Endothelial cell of umbilical vein (primary cell): ENCODE measurements at regions not wholly inside any gene's neighbourhood (a gene's known extent, or its start where the extent isn't known, plus 50 kb on each side); places are given as distances from the start of the nearest gene placed in this dataset.

Experiments used
- BruUV-seq: library from RNA; stranded (reverse); fragments of 400-500 nt; replicated peaks from 2 replicates; lab custom pipeline; 2021; lab: Mats Ljungman, UMichigan
- CTCF ChIA-PET: fragments of 300-600, 350-600 bp; sonication (Branson Sonifier 250); formaldehyde crosslinking; loops from one replicate; lab custom pipeline; 2021; ENCODE audit warnings: antibody characterized with exemption, inconsistent platforms; lab: Charles Lee
- POLR2A ChIA-PET: fragments of 300-600, 350-600 bp; sonication (Branson Sonifier 250); formaldehyde crosslinking; loops from one replicate; lab custom pipeline; 2021; ENCODE audit warnings: antibody characterized with exemption, inconsistent platforms; lab: Charles Lee
- DNase-seq: peaks from one replicate; pipeline ENCODE4 v3.0.0-alpha.2; 2011; ENCODE audit warnings: low read depth, low spot score
- FAIRE-seq: peaks from 2 replicates; lab custom pipeline; 2011; peaks lifted over from hg19 to GRCh38; lab: Jason Lieb, UNC
- H2AFZ ChIP-seq: 2 replicates; pipeline ENCODE4 v1.6.0; 2012; ENCODE audit warnings: low read depth, low read length, control low read depth, inconsistent platforms
- H3K27ac ChIP-seq: 2 replicates; pipeline ENCODE4 v1.5.1; 2011; ENCODE audit warnings: low read depth, mild to moderate bottlenecking, control low read depth, low read length, moderate library complexity; ENCODE audit not compliant: insufficient read depth
- H3K27me3 ChIP-seq, 2 experiments: 2 replicates each; pipeline versions ENCODE4 v1.6.0 to v1.6.1; 2011; ENCODE audit warnings: low read length in 2 of 2, mixed read lengths in 1 of 2; ENCODE audit not compliant: control insufficient read depth in 2 of 2, insufficient read depth in 2 of 2
- H3K36me3 ChIP-seq, 2 experiments: 2 replicates in 1 of 2; 3 replicates in 1 of 2; pipeline ENCODE4 v1.5.1; 2011; ENCODE audit warnings: low read length in 2 of 2, mild to moderate bottlenecking in 1 of 2, moderate library complexity in 1 of 2; ENCODE audit not compliant: control insufficient read depth in 2 of 2, insufficient read depth in 2 of 2; ENCODE audit errors: extremely low read depth in 1 of 2
- H3K4me1 ChIP-seq: 3 replicates; pipeline ENCODE4 v1.5.1; 2011; ENCODE audit warnings: mild to moderate bottlenecking, low read length; ENCODE audit not compliant: control insufficient read depth, insufficient read depth; ENCODE audit errors: extremely low read depth
- H3K4me2 ChIP-seq: 2 replicates; pipeline ENCODE4 v1.6.1; 2011; ENCODE audit warnings: low read length, control low read depth, mixed read lengths; ENCODE audit not compliant: insufficient read depth
- H3K4me3 ChIP-seq, 3 experiments: fragments of 200-600 bp in 1 of 3; sonication (generic), shearing (Covaris generic) in 1 of 3; replicated peaks in 1 of 3; 2 replicates each; pipeline ENCODE4 v1.5.1; 2011 to 2016; ENCODE audit warnings: control low read depth in 3 of 3, low read length in 3 of 3, mild to moderate bottlenecking in 2 of 3, inconsistent platforms in 1 of 3, low read depth in 1 of 3, moderate library complexity in 1 of 3; ENCODE audit not compliant: insufficient read depth in 1 of 3
- H3K79me2 ChIP-seq: 2 replicates; pipeline ENCODE4 v1.6.0; 2012; ENCODE audit warnings: low read length, inconsistent platforms; ENCODE audit not compliant: control insufficient read depth, insufficient read depth
- H3K9ac ChIP-seq: replicated peaks from 2 replicates; pipeline ENCODE3; 2011; ENCODE audit warnings: low read length, control low read depth; ENCODE audit not compliant: insufficient read depth; ENCODE audit errors: extremely low read depth
- H3K9me1 ChIP-seq: replicated peaks from 3 replicates; pipeline ENCODE4 v1.6.0; 2011; ENCODE audit warnings: mild to moderate bottlenecking, low read length; ENCODE audit not compliant: control insufficient read depth, insufficient read depth; ENCODE audit errors: extremely low read depth
- H3K9me3 ChIP-seq: replicated peaks from 2 replicates; pipeline ENCODE4 v1.5.1; 2012; ENCODE audit warnings: low read length, inconsistent platforms; ENCODE audit not compliant: control insufficient read depth, insufficient read depth
- H4K20me1 ChIP-seq: replicated peaks from 2 replicates; pipeline ENCODE3; 2011; ENCODE audit warnings: mild to moderate bottlenecking, low read length; ENCODE audit not compliant: control insufficient read depth, insufficient read depth; ENCODE audit errors: extremely low read depth
- EZH2 ChIP-seq: IDR thresholded peaks from 2 replicates; pipeline ENCODE4 v1.6.1; 2012; ENCODE audit warnings: borderline replicate concordance, low read depth, mild to moderate bottlenecking, moderate library complexity, low read length, inconsistent platforms; ENCODE audit not compliant: severe bottlenecking
- FOS ChIP-seq: IDR thresholded peaks from 2 replicates; pipeline ENCODE4 v1.6.1; 2011; ENCODE audit warnings: mild to moderate bottlenecking, low read length, moderate library complexity, borderline replicate concordance; ENCODE audit not compliant: insufficient read depth
- GATA2 ChIP-seq: IDR thresholded peaks from 2 replicates; pipeline ENCODE4 v1.7.0; 2011; ENCODE audit warnings: low read depth, mild to moderate bottlenecking, moderate library complexity, mixed read lengths, low read length; ENCODE audit not compliant: insufficient read length, insufficient read depth
- JUN ChIP-seq: IDR thresholded peaks from 2 replicates; pipeline ENCODE4 v1.6.1; 2011; ENCODE audit warnings: borderline replicate concordance, low read depth; ENCODE audit not compliant: insufficient read length, insufficient read depth
- MYC ChIP-seq: IDR thresholded peaks from one replicate; pipeline ENCODE4 v1.6.1; 2011; ENCODE audit warnings: mild to moderate bottlenecking, low read depth, low read length
- POLR2A ChIP-seq: IDR thresholded peaks from 2 replicates; pipeline ENCODE4 v1.6.1; 2012; ENCODE audit warnings: low read depth, mild to moderate bottlenecking, control low read depth, low read length
- POLR2AphosphoS5 ChIP-seq: IDR thresholded peaks from 2 replicates; pipeline ENCODE4 v1.6.1; 2012; ENCODE audit warnings: low read depth, mild to moderate bottlenecking, control low read depth, low read length, moderate library complexity; ENCODE audit not compliant: insufficient read depth
- dilution Hi-C: fragments of 300-500 bp; cut with MboI; formaldehyde crosslinking; loops from one replicate; pipeline ENCODE4 v1.15.0; 2019; ENCODE audit warnings: low sequenced_read_pairs; ENCODE audit not compliant: extremely low pct_ligation_motif_present
- intact Hi-C: fragments of 100-400 bp; cut with micrococcal nuclease; formaldehyde crosslinking; loops from one replicate; pipeline ENCODE4 v1.10.0; 2022
- TF ChIP-seq, protein P1 (sequence below), 2 donors: IDR thresholded peaks; 1 replicate in 1 of 2; 2 replicates in 1 of 2; pipeline ENCODE4 v1.5.1; 2011; ENCODE audit warnings: low read length in 2 of 2, mild to moderate bottlenecking in 2 of 2, moderate library complexity in 2 of 2, control low read depth in 1 of 2, inconsistent platforms in 1 of 2, low read depth in 1 of 2; ENCODE audit not compliant: insufficient read depth in 1 of 2; ENCODE audit errors: extremely low read depth in 1 of 2
- TF ChIP-seq, protein P2 (sequence below): IDR thresholded peaks from 2 replicates; pipeline ENCODE4 v1.6.1; 2011; ENCODE audit not compliant: insufficient read depth, insufficient read length

- H3K27ac ChIP-seq: no peak overlapping the region
- DNase-seq: no peak
- no peak overlapping the region for H3K4me2 ChIP-seq
- dilution Hi-C loops: no loop called here
- H3K9me1 ChIP-seq: no peaks in the 10 kb centered on the region
- peaks cover 0 to 2% of the 10 kb centered on the region in 2 experiments for H3K27me3 ChIP-seq
- no peaks in the 10 kb centered on the region for H3K4me1 ChIP-seq
- TF ChIP-seq, protein P1, sequence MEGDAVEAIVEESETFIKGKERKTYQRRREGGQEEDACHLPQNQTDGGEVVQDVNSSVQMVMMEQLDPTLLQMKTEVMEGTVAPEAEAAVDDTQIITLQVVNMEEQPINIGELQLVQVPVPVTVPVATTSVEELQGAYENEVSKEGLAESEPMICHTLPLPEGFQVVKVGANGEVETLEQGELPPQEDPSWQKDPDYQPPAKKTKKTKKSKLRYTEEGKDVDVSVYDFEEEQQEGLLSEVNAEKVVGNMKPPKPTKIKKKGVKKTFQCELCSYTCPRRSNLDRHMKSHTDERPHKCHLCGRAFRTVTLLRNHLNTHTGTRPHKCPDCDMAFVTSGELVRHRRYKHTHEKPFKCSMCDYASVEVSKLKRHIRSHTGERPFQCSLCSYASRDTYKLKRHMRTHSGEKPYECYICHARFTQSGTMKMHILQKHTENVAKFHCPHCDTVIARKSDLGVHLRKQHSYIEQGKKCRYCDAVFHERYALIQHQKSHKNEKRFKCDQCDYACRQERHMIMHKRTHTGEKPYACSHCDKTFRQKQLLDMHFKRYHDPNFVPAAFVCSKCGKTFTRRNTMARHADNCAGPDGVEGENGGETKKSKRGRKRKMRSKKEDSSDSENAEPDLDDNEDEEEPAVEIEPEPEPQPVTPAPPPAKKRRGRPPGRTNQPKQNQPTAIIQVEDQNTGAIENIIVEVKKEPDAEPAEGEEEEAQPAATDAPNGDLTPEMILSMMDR (IDR thresholded peaks at IDR 0.05; ENCODE audit: extremely low read depth in 1 of 2, insufficient read depth in 1 of 2, low read depth in 1 of 2, low read length in 2 of 2): no peak
- TF ChIP-seq POLR2A (no peak), POLR2AphosphoS5 (no peak), JUN (no peak), EZH2 (no peak), MYC (no peak), GATA2 (no peak), FOS (no peak)
- TF ChIP-seq, protein P2, sequence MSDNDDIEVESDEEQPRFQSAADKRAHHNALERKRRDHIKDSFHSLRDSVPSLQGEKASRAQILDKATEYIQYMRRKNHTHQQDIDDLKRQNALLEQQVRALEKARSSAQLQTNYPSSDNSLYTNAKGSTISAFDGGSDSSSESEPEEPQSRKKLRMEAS: no peak
- no peak for FAIRE-seq
- intact Hi-C loops: no loop called here
- no peak overlapping the region for H3K4me3 ChIP-seq
- BruUV-seq: no TSS peak
- H3K9ac ChIP-seq: no peak overlapping the region
- no peak overlapping the region for H2AFZ ChIP-seq
- no peaks in the 10 kb centered on the region for H3K79me2 ChIP-seq
- ChIA-PET POLR2A (no interaction called here), CTCF (no interaction called here)
- H3K36me3 ChIP-seq: no peaks in the 10 kb centered on the region
- no peaks in the 10 kb centered on the region for H3K9me3 ChIP-seq
- no peaks in the 10 kb centered on the region for H4K20me1 ChIP-seq
Observed at GRCh38 chr1:173302366-173302765, 95.2 kb upstream of the TNFSF4 start.
